C1 segment of cervical spinal cord (tissue), 14 donors: ENCODE measurements at regions not wholly inside any gene's neighbourhood (a gene's known extent, or its start where the extent isn't known, plus 50 kb on each side); places are given as distances from the start of the nearest gene placed in this dataset.

Source experiments
- DNase-seq, 14 donors: peaks; one replicate each; lab custom pipeline; 2025; lab: John Stamatoyannopoulos, UW

- no peak for DNase-seq
Measured at GRCh38 chr7:137172105-137172590, 171.4 kb downstream of the PTN start.

- DNase-seq = peak in 12 of 14 donors; percentile 2 to 66 (median 21)
Measured at GRCh38 chr7:137169282-137169698, 174.2 kb downstream of the PTN start.

- no peak for DNase-seq
Measured at GRCh38 chr7:137167609-137168008, 175.9 kb downstream of the PTN start.

- no peak for DNase-seq
Measured at GRCh38 chr7:137166363-137166762, 177.2 kb downstream of the PTN start.

GRCh38 chr7:137165786-137166185 lies 177.7 kb downstream of the PTN start:
- DNase-seq = no peak

- DNase-seq = no peak
Measured at GRCh38 chr7:137165241-137165640, 178.3 kb downstream of the PTN start.

- no peak for DNase-seq
Measured at GRCh38 chr7:137164251-137164650, 179.3 kb downstream of the PTN start.

GRCh38 chr7:137160236-137160635 lies 183.3 kb downstream of the PTN start:
- DNase-seq = no peak

- DNase-seq = no peak
Measured at GRCh38 chr7:137157256-137157655, 186.3 kb downstream of the PTN start.

- no peak for DNase-seq
Measured at GRCh38 chr7:137151690-137152052, 191.9 kb downstream of the PTN start.

- DNase-seq = no peak
Measured at GRCh38 chr7:137151041-137151689, 192.4 kb downstream of the PTN start.

- no peak for DNase-seq
Measured at GRCh38 chr7:137147338-137147720, 196.2 kb downstream of the PTN start.

- no peak for DNase-seq
Measured at GRCh38 chr7:137146552-137147337, 196.8 kb downstream of the PTN start.

- no peak for DNase-seq
Measured at GRCh38 chr7:137146012-137146455, 197.5 kb downstream of the PTN start.

- no peak for DNase-seq
Measured at GRCh38 chr7:137142376-137142775, 201.2 kb downstream of the PTN start.

- DNase-seq = no peak
Measured at GRCh38 chr7:137135654-137136350, 207.7 kb downstream of the PTN start.

GRCh38 chr7:137130751-137131158 lies 212.8 kb downstream of the PTN start:
- no peak for DNase-seq

GRCh38 chr7:137129025-137129424 lies 214.5 kb downstream of the PTN start:
- DNase-seq = no peak

GRCh38 chr7:137127806-137128205 lies 215.7 kb downstream of the PTN start:
- DNase-seq = no peak

- no peak for DNase-seq
Measured at GRCh38 chr7:137127058-137127457, 216.5 kb downstream of the PTN start.

GRCh38 chr7:137122145-137122544 lies 221.4 kb downstream of the PTN start:
- DNase-seq = no peak

- DNase-seq = no peak
Measured at GRCh38 chr7:137120690-137121089, 222.8 kb downstream of the PTN start.
